Stimulated activated CD4-positive, alpha-beta T cell treated with anti-CD3 and anti-CD28 coated beads, Interleukin-2, amount 100 ng/mL, for 4 hours (primary cell): ENCODE measurements at regions not wholly inside any gene's neighbourhood (a gene's known extent, or its start where the extent isn't known, plus 50 kb on each side); places are given as distances from the start of the nearest gene placed in this dataset.
"Not testable (repeated sequence)": the region's sequence is repeated elsewhere in the genome, so short reads cannot be mapped to it uniquely, and the experiment has no call there.

Source experiments
- DNase-seq: peaks from one replicate; pipeline ENCODE4 v3.0.0-alpha.2; 2020; ENCODE audit warnings: low read depth

DNA sequence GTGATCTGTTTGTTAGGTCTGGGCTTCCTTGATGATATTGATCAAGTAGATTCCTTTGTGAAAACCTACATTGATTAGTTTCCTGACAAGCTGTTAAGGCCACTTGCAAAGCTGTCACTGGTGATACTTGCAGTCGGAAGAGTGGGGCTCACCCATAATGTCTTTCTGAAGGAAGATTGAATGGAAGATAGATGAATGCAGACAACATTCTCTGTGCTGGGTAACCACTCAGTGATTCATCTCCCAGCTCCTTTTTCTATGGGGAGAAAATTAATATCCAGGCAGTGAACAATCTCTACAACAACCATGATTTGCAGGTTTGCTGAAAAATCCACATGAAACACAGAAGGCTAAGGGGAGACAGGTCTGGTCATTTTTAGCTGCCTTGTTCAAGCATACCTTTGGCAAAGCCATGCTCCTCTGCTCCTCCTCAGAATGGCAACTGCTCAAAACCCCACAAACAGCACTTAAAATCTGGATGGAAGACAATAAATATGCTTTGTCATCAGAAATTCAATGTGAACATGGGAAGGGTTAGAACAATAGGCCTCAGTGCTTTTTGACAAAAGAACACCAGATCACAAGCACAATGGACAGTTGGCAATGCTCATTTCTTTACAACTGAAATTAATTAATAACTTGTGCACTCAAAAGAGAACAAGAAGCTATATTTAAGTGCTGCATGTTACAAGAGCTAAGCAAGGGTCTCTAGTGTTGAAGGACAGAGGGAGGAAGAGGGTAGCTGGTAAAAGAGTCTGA is 495.4 kb downstream of the TOX3 start:
- DNase-seq = no peak

DNA sequence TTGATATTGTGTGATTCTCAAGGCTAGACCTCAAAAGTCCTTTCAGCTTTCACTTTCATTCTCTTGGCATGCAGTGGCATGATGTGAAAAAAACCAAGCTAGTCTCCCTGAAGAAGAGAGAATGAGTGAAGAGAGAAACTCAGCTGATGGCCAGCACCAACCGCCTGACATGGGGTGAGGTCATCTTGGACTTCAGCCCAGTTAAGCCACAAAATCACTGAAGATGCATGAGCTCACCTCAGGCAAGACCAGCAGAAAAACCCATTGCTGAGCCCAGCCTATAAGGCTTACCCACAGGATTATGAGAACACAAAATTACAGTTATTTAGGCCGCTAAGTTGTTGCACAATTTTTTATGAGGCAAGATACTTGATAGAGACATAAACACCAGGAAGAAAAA is 496.5 kb downstream of the TOX3 start:
- no peak for DNase-seq

DNA sequence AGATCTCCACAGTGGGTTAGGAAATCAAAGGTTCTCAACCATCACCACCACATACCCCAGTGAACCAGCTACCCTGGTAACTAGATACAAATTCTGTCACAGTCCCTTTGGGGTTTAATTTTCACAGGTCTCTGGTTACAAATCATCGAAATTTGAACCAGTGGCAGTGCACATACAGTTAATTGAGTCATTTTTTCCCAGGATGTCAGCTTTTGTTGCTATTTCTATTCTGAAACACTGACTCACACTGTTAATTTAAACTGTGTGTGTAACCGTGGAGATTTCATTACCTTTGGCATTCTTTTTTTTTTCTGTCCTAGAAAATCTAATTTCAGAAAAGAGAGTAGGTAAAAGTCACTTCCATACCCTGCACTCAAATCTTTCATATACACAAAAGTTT is 511.5 kb downstream of the TOX3 start:
- DNase-seq = no peak

DNA sequence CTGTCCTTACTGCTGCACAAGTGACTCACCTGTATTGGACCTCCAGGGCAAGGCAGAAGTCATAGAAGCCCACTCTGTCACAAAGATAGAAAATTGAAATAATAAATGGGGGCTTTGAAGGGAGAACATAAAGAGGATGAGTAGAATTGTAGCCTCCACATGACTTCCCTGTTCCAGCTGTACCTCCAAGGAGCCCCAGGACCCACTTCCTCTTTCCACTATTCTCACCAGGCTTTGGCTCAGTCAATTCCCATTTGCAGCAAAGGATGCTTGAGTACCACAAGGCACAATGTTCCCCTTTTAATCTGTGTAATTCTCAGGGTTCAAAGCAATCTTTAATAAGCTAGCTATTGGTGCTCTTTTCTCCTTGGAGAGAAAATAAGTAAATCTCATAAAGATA is 512.1 kb downstream of the TOX3 start:
- DNase-seq = no peak

DNA sequence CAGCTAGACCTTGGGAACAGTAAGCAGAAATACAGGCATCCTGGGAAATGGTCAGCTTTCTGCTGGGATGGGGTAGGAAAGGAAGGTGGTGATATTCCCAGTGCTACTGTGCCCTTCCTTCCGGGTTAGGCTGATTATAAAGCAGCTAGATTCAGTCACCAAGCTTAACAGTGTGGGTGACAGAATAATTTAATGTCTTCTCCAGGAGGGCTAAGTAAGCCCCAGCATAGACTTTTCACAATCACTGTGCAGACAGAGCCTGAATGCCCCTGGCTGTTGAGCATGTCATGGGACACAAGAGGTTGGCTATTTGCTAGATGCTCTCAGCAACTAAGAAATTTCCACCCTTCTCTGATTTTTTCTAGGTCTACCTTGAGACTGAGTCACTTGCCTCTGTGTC is 513.0 kb downstream of the TOX3 start:
- DNase-seq = no peak

DNA sequence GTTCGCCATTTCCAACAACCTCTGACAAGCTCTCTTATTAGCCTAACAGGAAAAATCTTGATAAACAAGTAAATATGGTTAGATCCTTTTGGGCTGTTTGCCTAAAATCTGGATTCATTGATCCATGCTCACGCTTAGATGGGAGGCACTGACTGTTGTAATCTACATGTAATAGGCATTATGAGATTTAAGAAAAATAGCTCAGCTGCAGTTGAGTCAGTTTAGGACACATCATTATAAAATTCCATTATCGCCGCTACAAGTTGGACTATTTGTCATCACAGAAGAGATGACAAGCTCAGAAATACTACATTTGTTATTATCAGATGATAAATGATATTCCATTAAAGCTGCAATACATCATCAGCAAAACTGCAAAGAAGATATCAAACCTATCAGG is 524.0 kb downstream of the TOX3 start:
- no peak for DNase-seq

DNA sequence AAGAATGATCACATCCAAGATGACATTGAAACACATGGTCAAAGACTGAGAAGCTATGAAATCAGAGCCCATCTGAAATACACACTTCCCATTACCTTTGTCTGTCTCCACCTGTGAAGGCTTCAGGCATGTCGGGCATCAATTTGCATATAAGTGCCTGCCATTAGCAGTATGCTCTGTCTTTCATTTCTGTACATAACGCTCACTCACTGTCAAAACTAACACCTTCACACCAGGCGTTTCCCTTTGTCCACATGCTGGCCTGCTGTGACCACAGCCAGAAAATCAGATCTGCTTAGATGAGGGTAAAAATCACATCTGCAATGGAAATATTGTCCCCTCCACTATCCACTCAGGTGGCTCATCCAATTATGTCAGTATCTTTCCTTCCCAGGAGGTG is 524.8 kb downstream of the TOX3 start:
- no peak for DNase-seq

DNA sequence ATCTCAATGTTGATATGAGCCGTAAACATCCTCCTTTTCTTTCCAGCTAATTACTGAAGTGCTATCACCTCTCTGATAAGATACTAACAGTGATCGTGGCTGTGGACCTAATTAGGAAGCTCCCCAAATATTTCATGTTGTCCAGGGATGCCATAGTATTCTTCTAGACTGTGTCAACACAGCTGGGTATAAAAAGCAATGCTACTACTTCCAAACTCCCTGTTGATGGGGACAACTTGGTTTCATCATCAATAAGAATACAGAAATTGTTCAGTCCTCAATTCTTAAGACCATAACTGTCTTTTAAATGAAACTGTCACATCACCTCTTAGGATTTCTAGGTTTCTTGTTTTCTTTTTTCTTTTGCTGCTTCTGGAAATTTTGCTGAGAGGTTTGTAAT is 530.6 kb downstream of the TOX3 start:
- DNase-seq = no peak

DNA sequence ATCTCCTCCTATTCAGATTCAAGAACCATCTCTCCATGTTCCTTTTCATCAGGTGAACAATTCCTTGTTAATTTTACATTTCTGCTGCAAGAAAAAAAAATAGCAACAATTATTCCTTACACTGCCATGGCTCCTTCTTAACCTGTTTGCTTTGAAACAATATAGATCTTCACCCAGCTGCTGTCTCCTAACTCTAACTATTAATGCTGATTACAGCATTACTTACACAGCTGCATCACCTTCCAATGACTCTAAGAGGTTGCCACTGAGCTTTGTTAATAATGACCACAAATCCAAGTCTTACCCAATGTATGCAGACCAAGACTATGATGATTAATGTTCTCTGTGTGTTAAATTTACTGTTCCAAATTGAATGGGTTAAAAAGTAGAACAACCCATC is 541.4 kb downstream of the TOX3 start:
- no peak for DNase-seq

DNA sequence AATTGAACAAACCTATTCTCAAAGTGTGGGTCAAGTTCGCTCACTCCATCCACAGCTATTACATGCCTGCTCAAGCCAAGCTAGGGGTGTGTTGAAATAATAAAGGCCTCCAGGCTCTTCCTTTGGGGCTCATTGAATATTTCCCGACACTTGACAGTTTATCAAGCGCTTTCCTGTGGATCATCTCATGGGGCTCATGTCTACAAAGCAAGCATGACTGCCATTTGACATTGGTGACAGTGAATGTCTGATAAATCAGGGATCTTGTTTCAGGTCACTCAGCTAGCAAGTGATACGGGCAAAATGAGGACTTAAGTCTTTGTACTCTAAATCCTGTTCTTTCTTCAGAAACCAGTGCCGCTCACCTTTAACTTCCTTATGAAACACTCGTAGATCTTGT is 542.6 kb downstream of the TOX3 start:
- no peak for DNase-seq

DNA sequence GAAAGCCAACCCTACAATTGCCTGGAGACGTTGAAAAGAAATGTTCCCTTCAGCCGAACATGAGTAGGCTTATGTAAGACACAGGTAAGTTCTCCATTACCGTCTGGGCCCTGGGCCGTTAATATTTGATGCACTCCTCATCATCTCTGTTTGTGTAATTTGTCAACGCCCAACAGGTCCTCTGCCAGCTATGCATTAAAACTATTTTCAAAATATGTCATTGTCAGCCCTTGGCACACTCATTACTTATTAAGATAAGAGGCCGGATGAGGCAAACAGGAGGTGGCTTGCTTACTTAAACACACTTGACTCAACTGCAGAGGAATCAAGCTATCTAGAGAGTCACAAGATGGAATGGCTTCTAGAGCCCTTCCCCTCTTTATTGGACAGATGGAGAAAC is 544.9 kb downstream of the TOX3 start:
- no peak for DNase-seq

DNA sequence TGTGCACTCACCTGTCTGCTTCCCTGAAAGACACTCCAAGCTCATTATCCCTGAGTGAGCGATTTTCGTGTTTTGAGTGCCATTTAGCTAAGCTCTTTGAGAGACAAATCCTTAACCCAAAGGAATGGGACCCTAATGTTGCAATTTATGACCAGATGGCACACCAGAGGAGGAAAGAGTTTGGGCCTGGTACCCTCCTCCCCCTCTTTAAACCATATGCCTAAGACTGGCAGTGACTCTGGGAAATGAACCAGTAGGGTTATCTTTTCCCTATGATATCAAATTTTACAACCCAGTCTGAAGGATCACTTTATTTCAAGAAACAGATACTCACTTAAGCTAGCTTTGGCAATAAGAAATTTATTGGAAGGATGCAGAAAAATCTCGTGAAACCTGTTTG is 550.4 kb downstream of the TOX3 start:
- DNase-seq = no peak

DNA sequence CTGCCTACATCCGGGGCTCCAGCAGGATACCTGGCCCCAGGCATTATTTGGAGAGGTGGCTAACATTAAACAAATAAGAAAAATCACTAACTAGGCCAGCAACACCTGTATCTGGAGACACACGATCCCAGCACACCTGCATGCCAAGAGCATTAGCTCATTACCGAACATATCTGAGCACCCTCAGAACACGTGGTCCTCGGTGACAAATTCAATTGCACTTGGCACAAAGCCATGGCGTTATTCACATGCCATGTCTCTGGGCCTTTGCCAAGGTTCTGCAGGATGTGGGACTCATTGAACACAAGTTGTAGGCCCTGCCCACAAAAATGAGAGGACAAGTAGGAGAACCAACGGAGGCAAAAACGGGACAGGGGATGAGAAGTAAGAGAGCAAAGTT is 552.3 kb downstream of the TOX3 start:
- DNase-seq = no peak

DNA sequence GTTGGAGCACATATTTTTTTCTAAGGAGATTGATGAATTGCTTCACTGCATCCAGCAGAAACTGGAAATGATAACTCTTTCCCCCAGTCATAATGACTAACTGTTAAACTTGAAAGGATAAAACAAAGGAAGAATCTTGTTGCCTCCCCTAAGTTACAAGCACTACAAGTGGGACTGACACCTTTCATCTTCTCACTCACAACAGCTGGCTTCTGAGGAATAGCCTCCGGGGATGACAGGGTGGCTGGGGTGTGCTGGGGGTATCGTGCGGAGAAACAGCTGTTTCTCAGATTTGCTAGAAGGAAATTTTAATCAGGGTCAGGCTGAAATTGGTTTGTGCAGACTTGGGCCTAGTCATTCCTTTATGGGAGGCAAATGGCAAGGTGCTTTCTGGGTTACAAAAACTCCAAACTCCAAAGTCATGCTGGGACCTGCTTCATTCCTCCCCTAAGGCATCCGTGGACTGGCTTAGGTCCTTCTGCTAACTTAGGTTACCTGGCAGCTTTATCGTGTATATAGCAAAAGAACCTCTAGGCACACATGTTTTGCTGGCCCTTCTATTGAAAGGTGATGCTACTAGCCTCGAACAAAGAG is 557.2 kb downstream of the TOX3 start:
- no peak for DNase-seq

DNA sequence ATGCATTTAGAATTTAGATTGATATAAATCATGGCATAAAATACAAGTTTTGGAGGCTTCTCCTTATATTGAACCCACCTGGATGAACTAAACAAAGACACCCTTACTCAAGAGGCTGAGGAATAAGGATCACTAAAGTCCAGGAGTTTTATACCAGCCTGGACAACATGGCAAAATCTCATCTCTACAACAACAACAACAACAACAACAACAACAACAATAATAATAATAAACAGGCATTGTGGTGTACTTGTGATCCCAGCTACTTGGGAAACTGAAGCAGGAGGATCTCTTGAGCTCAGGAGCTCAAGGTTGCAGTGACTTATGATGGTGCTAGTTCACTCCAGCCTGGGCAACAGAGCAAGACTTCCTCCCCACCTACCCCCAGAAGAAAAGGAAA is 558.0 kb downstream of the TOX3 start:
- DNase-seq = no peak

DNA sequence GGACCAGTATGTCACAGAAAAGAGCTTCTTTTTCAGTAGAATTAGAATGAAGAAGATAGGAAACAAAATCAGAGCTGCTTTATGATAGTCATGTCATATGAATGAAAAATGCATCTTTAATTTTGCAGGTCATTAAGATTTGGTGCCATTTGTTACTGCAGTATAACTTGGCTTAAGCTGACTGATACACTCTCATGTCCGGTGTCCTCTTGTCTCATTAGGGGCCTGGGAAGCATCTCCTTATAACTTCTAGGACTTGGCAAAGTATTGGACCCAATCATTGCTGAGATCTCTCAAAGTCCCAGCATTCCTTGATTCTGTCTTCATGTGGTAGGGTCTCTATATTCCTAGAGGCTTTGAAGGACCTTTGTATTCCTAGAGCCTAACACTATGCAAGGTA is 559.4 kb downstream of the TOX3 start:
- DNase-seq = no peak

DNA sequence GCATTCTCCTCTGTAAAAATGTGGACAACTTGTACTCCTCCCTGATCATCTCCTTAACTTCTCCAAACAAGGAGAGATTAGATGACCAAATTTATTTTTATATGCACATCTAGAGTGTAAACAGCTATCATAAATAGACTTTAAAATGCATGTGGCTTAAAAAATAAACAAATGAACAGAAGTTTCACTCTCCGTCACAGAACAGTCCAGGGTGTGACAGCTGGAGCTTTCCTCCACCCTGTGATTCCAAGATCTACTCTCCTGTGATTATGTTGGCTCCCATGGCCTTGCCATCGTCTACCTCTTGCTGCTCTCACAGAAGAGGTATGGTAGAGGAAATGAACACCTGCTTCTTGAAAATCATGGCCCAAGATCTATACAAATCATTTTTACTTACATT is 560.2 kb downstream of the TOX3 start:
- DNase-seq = no peak

DNA sequence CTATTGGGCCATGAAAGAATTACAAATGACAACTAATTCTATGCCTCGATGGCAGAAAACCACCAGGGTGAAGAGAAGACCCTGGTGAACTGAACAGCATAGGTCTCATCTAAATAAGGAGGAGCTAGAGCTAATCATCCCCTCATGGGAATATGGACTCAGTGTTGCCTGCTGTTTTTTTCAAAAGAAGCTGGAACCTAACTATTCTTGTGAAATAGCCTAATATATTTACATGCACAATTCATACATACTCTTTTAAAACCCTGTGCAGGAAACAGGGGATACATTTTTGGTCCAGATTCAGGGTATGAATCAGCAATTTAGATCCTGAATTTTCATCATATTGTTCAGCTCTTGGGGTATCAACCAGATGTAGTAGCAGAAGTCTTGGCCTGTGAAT is 560.6 kb downstream of the TOX3 start:
- no peak for DNase-seq

DNA sequence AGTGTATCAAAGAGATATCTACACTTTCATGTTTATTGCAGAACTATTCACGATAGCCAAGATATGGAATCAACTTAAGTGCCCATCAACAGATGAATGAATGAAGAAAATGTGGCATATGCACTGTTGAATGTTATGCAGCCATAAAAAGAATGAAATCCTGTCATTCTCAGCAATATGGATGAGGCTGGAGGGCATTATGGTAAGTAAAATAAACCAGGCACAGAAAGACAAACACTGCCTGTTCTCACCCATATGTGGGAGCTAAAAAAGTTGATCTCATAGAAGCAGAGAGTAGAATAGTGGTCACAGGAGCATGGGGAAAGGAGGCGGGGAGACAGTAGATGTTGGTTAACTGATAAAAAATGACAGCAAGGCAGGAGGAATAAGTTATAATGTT is 561.8 kb downstream of the TOX3 start:
- DNase-seq = no peak

DNA sequence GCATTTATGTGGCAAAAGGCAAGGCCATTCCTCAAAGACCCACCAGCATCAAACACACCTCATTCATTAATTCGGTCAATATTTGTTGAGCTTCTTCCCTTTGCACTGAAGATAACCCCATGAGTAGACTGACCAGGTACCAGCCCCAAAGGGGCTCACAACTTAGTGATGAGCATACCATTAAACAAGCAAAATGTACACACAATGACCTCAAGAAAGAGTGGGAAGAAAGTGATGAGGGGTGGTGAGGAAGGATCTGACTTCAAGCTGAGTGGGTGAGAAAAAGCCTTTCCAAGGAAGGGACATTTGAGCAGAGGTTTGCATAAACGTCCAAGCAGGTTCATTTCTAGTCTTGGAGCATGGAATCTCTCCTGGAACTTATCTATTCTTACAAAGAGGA is 562.5 kb downstream of the TOX3 start:
- DNase-seq = no peak

DNA sequence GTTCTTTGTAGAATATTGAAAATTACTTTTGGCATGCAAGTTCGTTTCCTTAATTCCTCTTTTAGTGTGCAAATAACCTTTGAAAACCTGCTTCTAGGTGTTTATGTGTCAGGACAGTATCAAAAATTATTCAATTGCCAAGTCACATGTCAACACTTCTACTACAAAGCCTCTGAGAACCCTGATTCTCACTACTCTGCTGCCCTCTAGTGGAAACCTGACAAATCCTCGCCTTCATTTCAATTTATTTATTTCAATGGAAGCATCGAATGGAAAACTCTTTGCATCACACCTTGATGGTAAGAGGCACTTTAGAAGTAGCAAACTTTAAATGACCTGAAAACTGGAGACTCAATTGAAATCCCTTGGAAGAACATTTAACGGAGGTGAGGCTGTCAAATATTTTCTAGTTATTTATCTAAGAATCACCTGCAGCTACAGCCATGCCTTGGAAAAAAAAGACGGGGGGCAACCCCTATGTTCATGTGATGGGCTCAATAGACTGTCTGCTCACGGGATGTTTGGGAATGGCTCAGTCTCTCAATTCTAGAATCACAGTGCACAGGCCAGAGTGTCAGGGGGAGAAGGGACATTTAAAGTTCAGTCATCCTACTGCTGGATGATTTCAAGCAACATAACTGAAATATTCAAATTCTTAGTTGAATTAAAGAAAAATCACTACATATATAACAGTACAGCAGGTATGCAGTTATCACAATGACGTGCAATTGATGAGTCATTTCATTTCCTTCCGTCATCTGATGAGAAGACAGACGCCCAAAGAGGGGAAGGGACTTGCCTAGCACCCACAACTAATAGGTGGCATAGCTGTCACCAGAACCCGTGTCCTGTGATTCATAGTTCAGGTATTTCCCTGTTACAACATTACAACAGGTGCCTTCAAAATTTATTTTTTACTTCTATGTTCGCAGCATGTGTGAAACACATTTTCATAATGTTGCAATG is 563.9 kb downstream of the TOX3 start:
- no peak for DNase-seq

DNA sequence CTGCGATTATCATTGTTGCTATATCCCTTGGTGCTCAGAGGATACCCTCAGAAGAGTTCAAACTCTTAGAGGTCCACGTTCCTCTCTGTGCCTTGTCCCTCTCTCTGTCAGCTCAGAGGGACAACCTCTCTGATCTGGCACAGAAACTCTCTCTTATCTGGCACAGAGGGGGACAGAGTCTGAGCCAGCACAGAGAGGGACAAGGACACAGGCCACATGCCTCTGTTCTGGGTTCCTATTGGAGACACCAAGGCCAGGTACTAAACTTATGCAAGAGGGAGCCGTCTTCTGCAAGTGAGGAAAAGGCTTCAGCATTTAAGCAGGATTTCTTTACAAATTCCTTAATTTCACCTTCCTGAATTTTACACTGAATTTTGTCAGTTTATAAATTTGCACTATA is 565.2 kb downstream of the TOX3 start:
- DNase-seq = no peak

DNA sequence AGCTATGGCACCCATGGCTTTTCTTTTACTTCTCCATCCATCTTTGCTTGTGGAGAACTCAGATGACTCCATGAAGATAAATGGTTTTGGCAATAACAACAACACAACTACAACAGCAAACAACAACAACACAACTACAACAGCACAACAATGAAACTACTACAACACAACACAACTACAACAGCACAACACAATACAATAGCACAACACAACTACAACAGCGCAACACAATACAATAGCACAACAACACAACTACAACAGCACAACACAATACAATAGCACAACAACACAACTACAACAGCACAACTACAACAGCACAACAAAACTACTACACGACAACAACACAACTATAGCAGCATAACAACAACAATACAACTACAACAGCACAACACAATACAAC is 569.4 kb downstream of the TOX3 start:
- DNase-seq = not testable (repeated sequence)
